Mesothelial cell of epicardium (in vitro differentiated cells): ENCODE measurements at regions not wholly inside any gene's neighbourhood (a gene's known extent, or its start where the extent isn't known, plus 50 kb on each side); places are given as distances from the start of the nearest gene placed in this dataset.

Experiments used
- DNase-seq, 2 experiments: peaks; one replicate each; pipeline ENCODE4 v3.0.0; 2021; ENCODE audit warnings: low spot score in 2 of 2; ENCODE audit not compliant: unreplicated experiment in 2 of 2
- H3K27ac Mint-ChIP-seq: 2 replicates; pipeline ENCODE4 v1.8.0; 2021; ENCODE audit warnings: mixed read lengths
- H3K27me3 Mint-ChIP-seq: 2 replicates; pipeline ENCODE4 v1.8.0; 2021; ENCODE audit warnings: low read depth, mixed read lengths
- H3K36me3 Mint-ChIP-seq: 2 replicates; pipeline ENCODE4 v1.8.0; 2021; ENCODE audit warnings: mixed read lengths
- H3K4me1 Mint-ChIP-seq: 2 replicates; pipeline ENCODE4 v1.8.0; 2021; ENCODE audit warnings: mixed read lengths
- H3K4me3 Mint-ChIP-seq: 2 replicates; pipeline ENCODE4 v1.8.0; 2021; ENCODE audit warnings: mild to moderate bottlenecking, moderate library complexity, mixed read lengths
- H3K9me3 Mint-ChIP-seq: 2 replicates; pipeline ENCODE4 v1.8.0; 2021; ENCODE audit warnings: mixed read lengths
- TF ChIP-seq, protein P1 (sequence below): fragments of 200-600 bp; sonication (generic); IDR thresholded peaks from one replicate; pipeline ENCODE4 v1.5.0; 2021; ENCODE audit warnings: antibody characterized with exemption; ENCODE audit not compliant: unreplicated experiment

DNA sequence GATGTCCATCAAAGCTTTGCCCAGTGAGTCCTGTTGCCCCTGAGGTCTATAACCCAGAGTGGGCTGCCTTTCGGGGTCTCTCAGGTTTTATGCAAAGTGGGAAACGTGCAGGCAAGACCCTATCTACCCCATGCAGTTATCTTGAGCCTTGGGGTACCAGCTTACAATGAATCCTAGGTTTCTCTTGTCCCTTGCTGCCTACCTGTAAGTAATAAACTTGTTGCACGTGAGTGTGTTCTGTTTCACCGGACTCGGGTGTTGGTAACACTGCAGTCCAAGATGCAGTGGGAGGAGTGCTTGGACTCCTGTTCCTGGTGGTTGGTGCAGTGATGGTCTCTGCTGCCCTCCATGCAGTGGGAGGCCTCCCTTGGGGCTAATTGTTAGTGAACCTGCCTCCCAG, 85.6 kb upstream of the ALDH1B1 start:
- peaks cover 2% of the 10 kb centered on the region for H3K27me3 Mint-ChIP-seq
- peaks cover 29% of the 10 kb centered on the region for H3K4me1 Mint-ChIP-seq
- no peak overlapping the region for H3K27ac Mint-ChIP-seq
- peaks cover 4% of the 10 kb centered on the region for H3K9me3 Mint-ChIP-seq
- TF ChIP-seq, protein P1, sequence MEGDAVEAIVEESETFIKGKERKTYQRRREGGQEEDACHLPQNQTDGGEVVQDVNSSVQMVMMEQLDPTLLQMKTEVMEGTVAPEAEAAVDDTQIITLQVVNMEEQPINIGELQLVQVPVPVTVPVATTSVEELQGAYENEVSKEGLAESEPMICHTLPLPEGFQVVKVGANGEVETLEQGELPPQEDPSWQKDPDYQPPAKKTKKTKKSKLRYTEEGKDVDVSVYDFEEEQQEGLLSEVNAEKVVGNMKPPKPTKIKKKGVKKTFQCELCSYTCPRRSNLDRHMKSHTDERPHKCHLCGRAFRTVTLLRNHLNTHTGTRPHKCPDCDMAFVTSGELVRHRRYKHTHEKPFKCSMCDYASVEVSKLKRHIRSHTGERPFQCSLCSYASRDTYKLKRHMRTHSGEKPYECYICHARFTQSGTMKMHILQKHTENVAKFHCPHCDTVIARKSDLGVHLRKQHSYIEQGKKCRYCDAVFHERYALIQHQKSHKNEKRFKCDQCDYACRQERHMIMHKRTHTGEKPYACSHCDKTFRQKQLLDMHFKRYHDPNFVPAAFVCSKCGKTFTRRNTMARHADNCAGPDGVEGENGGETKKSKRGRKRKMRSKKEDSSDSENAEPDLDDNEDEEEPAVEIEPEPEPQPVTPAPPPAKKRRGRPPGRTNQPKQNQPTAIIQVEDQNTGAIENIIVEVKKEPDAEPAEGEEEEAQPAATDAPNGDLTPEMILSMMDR = no peak
- no peak overlapping the region for H3K4me3 Mint-ChIP-seq
- H3K36me3 Mint-ChIP-seq = no peaks in the 10 kb centered on the region
- DNase-seq = no peak

DNA sequence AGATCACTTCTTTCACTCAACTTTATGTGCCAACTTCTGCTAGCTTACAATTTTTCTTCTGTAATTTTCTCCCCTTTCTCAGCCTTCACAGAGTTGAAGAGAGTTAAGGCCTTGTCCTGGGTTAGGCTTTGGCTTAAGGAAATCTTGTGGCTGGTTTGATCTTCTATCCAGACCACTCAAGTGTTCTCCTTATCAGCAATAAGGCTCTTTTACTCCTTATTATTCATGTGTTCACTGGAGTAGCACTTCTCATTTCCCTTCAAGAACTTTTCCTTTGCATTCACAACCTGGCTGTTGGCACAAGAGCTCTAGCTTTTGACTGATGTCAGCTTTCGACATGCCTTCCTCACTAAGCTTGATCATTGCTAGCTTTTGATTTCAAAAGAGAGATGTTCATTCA, 86.9 kb upstream of the ALDH1B1 start:
- Mint-ChIP-seq H3K4me1 (peaks cover 22% of the 10 kb centered on the region), H3K27ac (no peak overlapping the region), H3K9me3 (peaks cover 4% of the 10 kb centered on the region), H3K36me3 (no peaks in the 10 kb centered on the region), H3K4me3 (no peak overlapping the region), H3K27me3 (peaks cover 4% of the 10 kb centered on the region)
- DNase-seq = no peak
- TF ChIP-seq, protein P1 = no peak

DNA sequence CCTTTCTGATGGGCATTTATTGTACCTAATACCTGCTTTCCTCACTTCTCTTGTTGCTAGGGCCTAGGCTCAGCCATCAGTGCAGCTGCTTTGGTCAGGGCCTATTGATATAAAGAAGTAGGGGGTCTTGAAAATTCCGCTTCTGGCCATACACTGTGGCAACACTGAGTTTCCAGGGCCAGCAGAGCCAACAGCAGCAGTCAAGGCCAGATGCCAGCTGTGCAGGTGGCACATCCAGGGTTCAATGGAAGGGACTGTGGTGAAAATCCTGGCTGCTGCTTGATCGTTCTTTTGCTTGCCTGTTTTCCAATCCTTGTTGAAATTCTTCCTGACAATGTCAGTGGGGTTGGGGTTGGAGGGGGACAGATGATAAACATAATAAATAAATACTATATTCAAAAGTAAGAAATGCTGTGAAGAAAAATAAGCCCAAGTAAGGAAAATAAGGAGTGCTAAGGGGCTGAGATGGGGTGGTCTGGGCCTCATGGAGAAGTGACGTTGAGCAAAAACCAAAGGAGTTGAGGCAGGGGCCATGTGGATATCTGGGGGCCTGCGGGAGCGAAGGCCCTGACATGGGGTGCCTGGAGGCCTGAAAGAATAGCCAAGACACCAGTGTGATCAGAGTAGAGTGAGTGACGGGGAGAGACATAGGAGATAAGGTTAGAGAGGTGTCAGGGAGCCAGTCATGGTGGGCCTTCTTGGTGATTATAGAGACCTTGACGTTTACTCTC, 91.0 kb upstream of the ALDH1B1 start:
- no peak overlapping the region for H3K27ac Mint-ChIP-seq

DNA sequence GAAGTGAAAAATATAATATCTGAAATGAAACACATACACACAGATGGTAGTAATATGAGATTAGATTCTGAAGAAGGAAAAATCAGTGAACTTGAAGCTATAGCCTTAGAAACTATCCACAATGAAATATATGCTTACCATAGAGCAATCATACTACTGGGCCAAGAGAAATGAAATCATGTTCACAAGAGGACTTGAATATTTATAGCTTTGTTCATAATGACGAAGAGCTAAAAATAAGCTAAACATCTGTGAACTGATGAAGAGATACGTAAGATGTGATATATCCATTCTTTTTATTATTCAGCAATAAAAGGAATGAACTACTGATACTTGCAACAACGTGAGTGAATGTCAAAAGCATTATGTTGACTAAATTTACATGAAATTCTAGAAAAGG, 92.6 kb upstream of the ALDH1B1 start:
- H3K4me1 Mint-ChIP-seq = peaks cover 18% of the 10 kb centered on the region
- peaks cover 4% of the 10 kb centered on the region for H3K27me3 Mint-ChIP-seq
- H3K27ac Mint-ChIP-seq = no peak overlapping the region

More for the DNA sequence above, 91.0 kb upstream of the ALDH1B1 start:
- peaks cover 4% of the 10 kb centered on the region for H3K27me3 Mint-ChIP-seq
- TF ChIP-seq, protein P1 = no peak
- H3K36me3 Mint-ChIP-seq = no peaks in the 10 kb centered on the region
- no peak overlapping the region for H3K4me3 Mint-ChIP-seq
- DNase-seq = no peak
- peaks cover 8% of the 10 kb centered on the region for H3K9me3 Mint-ChIP-seq
- peaks cover 15% of the 10 kb centered on the region for H3K4me1 Mint-ChIP-seq

DNA sequence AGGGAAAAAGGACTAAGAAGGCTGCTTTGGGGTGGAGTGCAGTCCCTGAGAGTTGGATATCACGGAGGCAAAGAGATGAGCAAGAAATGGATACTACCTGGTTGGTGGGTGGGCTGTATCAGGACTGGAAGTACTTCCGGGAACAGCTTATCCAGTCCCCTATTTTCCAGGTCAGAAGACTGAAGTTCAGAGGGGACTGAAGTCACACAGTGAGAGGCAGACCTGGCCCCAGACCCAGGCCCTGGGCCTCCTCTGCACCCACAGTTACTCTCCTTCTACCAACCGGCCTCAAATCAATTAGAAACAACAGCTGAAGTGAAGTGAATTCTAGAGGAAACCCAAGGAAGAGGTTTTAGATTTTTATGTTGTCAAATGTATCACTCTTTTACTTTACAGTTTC, 93.6 kb upstream of the ALDH1B1 start:
- Mint-ChIP-seq H3K4me1 (peaks cover 21% of the 10 kb centered on the region), H3K9me3 (peaks cover 7% of the 10 kb centered on the region), H3K4me3 (no peak overlapping the region), H3K27me3 (peaks cover 4% of the 10 kb centered on the region), H3K27ac (no peak overlapping the region), H3K36me3 (no peaks in the 10 kb centered on the region)
- DNase-seq = no peak
- TF ChIP-seq, protein P1 = no peak

More for the DNA sequence above, 92.6 kb upstream of the ALDH1B1 start:
- peaks cover 7% of the 10 kb centered on the region for H3K9me3 Mint-ChIP-seq
- no peaks in the 10 kb centered on the region for H3K36me3 Mint-ChIP-seq
- TF ChIP-seq, protein P1 = no peak
- H3K4me3 Mint-ChIP-seq = no peak overlapping the region
- DNase-seq = no peak
